Heart left ventricle (tissue), 16 donors: ENCODE measurements at regions not wholly inside any gene's neighbourhood (a gene's known extent, or its start where the extent isn't known, plus 50 kb on each side); places are given as distances from the start of the nearest gene placed in this dataset.
"Not testable (repeated sequence)": the region's sequence is repeated elsewhere in the genome, so short reads cannot be mapped to it uniquely, and the experiment has no call there.

ENCODE experiments used
- ATAC-seq, 4 donors: fragments of 200-7000 bp; cut with Tn5 transposase; one replicate each; pipeline ENCODE4 v1.9.1; 2020 to 2022; ENCODE audit warnings: moderate library complexity in 4 of 4, mild to moderate bottlenecking in 3 of 4, moderate number of reproducible peaks in 1 of 4
- DNase-seq, 5 donors: peaks; one replicate each; pipeline ENCODE4 v3.0.0-alpha.2; 2020
- H3K27ac ChIP-seq, 12 donors: fragments of 200-600 bp; sonication (generic) in 4 of 12; one replicate each; pipeline versions ENCODE4 v1.5.0 to v1.8.0; 2016 to 2022; ENCODE audit warnings: mild to moderate bottlenecking in 2 of 12
- H3K27me3 ChIP-seq, 9 donors: fragments of 200-600 bp; sonication (generic) in 2 of 9; one replicate each; pipeline versions ENCODE4 v1.5.1 to v1.8.0; 2016 to 2022; ENCODE audit warnings: mild to moderate bottlenecking in 3 of 9
- H3K36me3 ChIP-seq, 9 donors: fragments of 200-600 bp; sonication (generic) in 2 of 9; one replicate each; pipeline versions ENCODE4 v1.5.0 to v1.8.0; 2018 to 2022; ENCODE audit warnings: mild to moderate bottlenecking in 2 of 9
- H3K4me1 ChIP-seq, 12 donors: fragments of 200-600 bp; sonication (generic) in 4 of 12; one replicate each; pipeline versions ENCODE4 v1.5.0 to v1.8.0; 2016 to 2022; ENCODE audit warnings: mild to moderate bottlenecking in 3 of 12
- H3K4me3 ChIP-seq, 12 donors: fragments of 200-600 bp; sonication (generic) in 4 of 12; one replicate each; pipeline versions ENCODE4 v1.5.0 to v1.8.0; 2017 to 2022; ENCODE audit warnings: mild to moderate bottlenecking in 9 of 12, moderate library complexity in 4 of 12
- H3K9me3 ChIP-seq, 12 donors: fragments of 200-600 bp; sonication (generic) in 4 of 12; one replicate each; pipeline versions ENCODE4 v1.5.0 to v1.8.0; 2016 to 2022; ENCODE audit warnings: mild to moderate bottlenecking in 1 of 12
- CTCF ChIP-seq, 12 donors: fragments of 200-600 bp; sonication (generic) in 4 of 12; IDR thresholded peaks; one replicate each; pipeline versions ENCODE4 v1.5.0 to v1.8.0; 2018 to 2022; ENCODE audit warnings: antibody characterized with exemption in 12 of 12, mild to moderate bottlenecking in 5 of 12
- POLR2A ChIP-seq, 2 donors: fragments of 450-650 bp; IDR thresholded peaks; one replicate each; pipeline ENCODE4 v1.6.1; 2017; ENCODE audit warnings: antibody characterized with exemption in 2 of 2, mild to moderate bottlenecking in 2 of 2, moderate library complexity in 2 of 2
- WGBS, 4 donors: extraction: QIAGEN DNeasy Blood & Tissue Kit in 2 of 4; methylation state at CpG; one replicate each; pipeline versions ENCODE4 v1.1.5 to v1.1.7; 2013 to 2018; 5-methylcytosine and 5-hydroxymethylcytosine counted together
- intact Hi-C, 10 donors: fragments of 100-400 bp; cut with DNase I; formaldehyde crosslinking; loops; one replicate each; pipeline versions ENCODE4 v1.11.1 to v1.14.2; 2022
- donor health status: ischemic (EF 13 %, LVEDD 7.1; RV severe dilation, severe dysfunction).
- donor health status: healthy with polysubstance abuse.
- donor health status: DM: no; HTN: yes; CAD: no.
- donor health status: DM: no; HTN: no; CAD: no.
- donor health status: ischemic (EF 25% LVEDD 6.9; RV normal size, moderate dysfunction).
- donor health status: ischemic (EF 25% LVEDD 5.7; RV mildly dilated, moderate dysfunction).
- donor health status: healthy.
- donor health status: DM: yes; HTN: yes; CAD: no.
- donor health status: ischemic (EF 35%, LVEDD 5.7; RV mildly dilated, moderate dysfunction).
- donor health status: nonischemic (EF 11% LVEDD 7.7; RV severe dilation, severe dysfunction).
- donor health status: DM: yes; HTN: yes; CAD: no.
- donor health status: PGD.
- donor health status: ischemic (EF 29% LVEDD 5.4; RV normal size, mild dysfunction).
- donor health status: nonischemic (EF 23%, LVEDD 6.1; RV moderate dilation, normal function).

GRCh38 chr2:47715552-47715951 is 67.4 kb upstream of the MSH6 start:
- no peaks in the 10 kb centered on the region for H3K36me3 ChIP-seq
- H3K27ac ChIP-seq = no peak overlapping the region
- H3K4me3 ChIP-seq = no peak overlapping the region
- TF ChIP-seq POLR2A (IDR thresholded peaks at IDR 0.05) (no peak), CTCF (IDR thresholded peaks at IDR 0.05) (no peak)
- H3K9me3 ChIP-seq = no peaks in the 10 kb centered on the region
- WGBS, 4 donors = 84 to 95% (median 94%) methylated on average over 7 of the region's 7 CpGs
- no peaks in the 10 kb centered on the region for H3K27me3 ChIP-seq
- intact Hi-C loops = no loop called here
- no peaks in the 10 kb centered on the region for H3K4me1 ChIP-seq
- ATAC-seq = no peak
- no peak for DNase-seq

GRCh38 chr2:47708801-47709499 is 74.0 kb upstream of the MSH6 start:
- ATAC-seq (no peak), DNase-seq (no peak)
- no peak overlapping the region for H3K27ac ChIP-seq
- no peaks in the 10 kb centered on the region for H3K36me3 ChIP-seq
- H3K27me3 ChIP-seq = no peaks in the 10 kb centered on the region
- intact Hi-C loops = no loop called here
- H3K4me1 ChIP-seq = no peaks in the 10 kb centered on the region
- WGBS, 4 donors = 86 to 91% (median 90%) methylated on average over 4 of the region's 4 CpGs
- no peaks in the 10 kb centered on the region for H3K9me3 ChIP-seq
- no peak overlapping the region for H3K4me3 ChIP-seq
- TF ChIP-seq POLR2A (IDR thresholded peaks at IDR 0.05) = no peak
- no peak for TF ChIP-seq CTCF (IDR thresholded peaks at IDR 0.05)

GRCh38 chr2:47704287-47704686 is 78.7 kb upstream of the MSH6 start:
- H3K4me1 ChIP-seq = no peaks in the 10 kb centered on the region
- ATAC-seq (no peak), DNase-seq (no peak)
- intact Hi-C loops = no loop called here
- WGBS, 4 donors = 23 to 45% (median 25%) methylated on average over 2 of the region's 2 CpGs
- peaks cover 0 to 4% (median 0%) of the 10 kb centered on the region in 12 donors for H3K9me3 ChIP-seq
- no peaks in the 10 kb centered on the region for H3K36me3 ChIP-seq
- no peak overlapping the region for H3K27ac ChIP-seq
- H3K27me3 ChIP-seq = no peaks in the 10 kb centered on the region
- H3K4me3 ChIP-seq = no peak overlapping the region
- TF ChIP-seq POLR2A (IDR thresholded peaks at IDR 0.05) (no peak), CTCF (IDR thresholded peaks at IDR 0.05) (no peak)

- intact Hi-C loops = no loop called here
- Histone ChIP-seq H3K36me3 (no peaks in the 10 kb centered on the region), H3K4me3 (no peak overlapping the region), H3K9me3 (peaks cover 0 to 4% (median 0%) of the 10 kb centered on the region in 12 donors), H3K27me3 (peaks cover 0 to 10% (median 0%) of the 10 kb centered on the region in 9 donors), H3K4me1 (no peaks in the 10 kb centered on the region), H3K27ac (no peak overlapping the region)
- DNase-seq (no peak), ATAC-seq (no peak)
- no peak for TF ChIP-seq CTCF (IDR thresholded peaks at IDR 0.05)
- TF ChIP-seq POLR2A (IDR thresholded peaks at IDR 0.05) = no peak
- WGBS, 4 donors = 91 to 98% (median 93%) methylated on average over 1 of the region's 1 CpG
These were observed 83.3 kb upstream of the MSH6 start for GRCh38 chr2:47699533-47700215.

- H3K27ac ChIP-seq, DNase-seq, H3K36me3 ChIP-seq, intact Hi-C loops, H3K4me3 ChIP-seq, ATAC-seq, H3K9me3 ChIP-seq, H3K4me1 ChIP-seq: not testable (repeated sequence)
- peaks cover 0 to 14% (median 0%) of the 10 kb centered on the region in 9 donors for H3K27me3 ChIP-seq
- 28 to 40% (median 39%) methylated on average over 4 of the region's 4 CpGs for WGBS, 4 donors
These were observed 84.4 kb upstream of the MSH6 start for GRCh38 chr2:47698436-47698972.

- ATAC-seq, H3K27ac ChIP-seq, H3K4me3 ChIP-seq, H3K9me3 ChIP-seq, intact Hi-C loops, H3K36me3 ChIP-seq, DNase-seq, H3K4me1 ChIP-seq: not testable (repeated sequence)
- H3K27me3 ChIP-seq = peaks cover 0 to 14% (median 0%) of the 10 kb centered on the region in 9 donors
- 69 to 77% (median 72%) methylated on average over 14 of the region's 14 CpGs for WGBS, 4 donors
These were observed 85.1 kb upstream of the MSH6 start for GRCh38 chr2:47697681-47698435.
